ENCODE measurements at regions not wholly inside any gene's neighbourhood (a gene's known extent, or its start where the extent isn't known, plus 50 kb on each side); places are given as distances from the start of the nearest gene placed in this dataset.

DNA sequence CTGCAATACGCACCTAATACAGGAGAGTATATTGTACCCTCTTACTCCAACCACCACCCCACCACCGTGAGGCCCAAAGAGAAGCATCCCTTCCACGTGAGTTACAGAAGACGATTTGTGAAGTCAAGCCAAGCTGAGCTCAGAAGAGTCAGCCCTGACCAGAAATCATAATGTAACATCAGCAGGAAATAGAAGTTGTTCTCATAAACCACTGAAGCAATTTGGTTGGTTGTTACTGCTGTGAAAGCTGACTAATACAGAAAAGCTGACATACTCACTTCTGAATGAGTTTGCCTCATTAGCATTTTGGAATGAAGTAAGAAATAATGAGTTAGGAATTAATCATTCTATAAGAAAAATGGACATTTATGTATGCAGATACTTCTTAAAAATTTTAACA is 749.4 kb upstream of the SLC10A2 start:
- DNase-seq (no peak), ATAC-seq (no peak)
- Mint-ChIP-seq H3K4me1 (no peaks in the 10 kb centered on the region), H3K4me3 (no peak overlapping the region), H3K36me3 (no peaks in the 10 kb centered on the region), H3K9me3 (peaks cover 0 to 30% (median 7%) of the 10 kb centered on the region in 9 donors), H3K27me3 (no peaks in the 10 kb centered on the region), H3K27ac (no peak overlapping the region)
- POLR2A ChIA-PET: no interaction called here

DNA sequence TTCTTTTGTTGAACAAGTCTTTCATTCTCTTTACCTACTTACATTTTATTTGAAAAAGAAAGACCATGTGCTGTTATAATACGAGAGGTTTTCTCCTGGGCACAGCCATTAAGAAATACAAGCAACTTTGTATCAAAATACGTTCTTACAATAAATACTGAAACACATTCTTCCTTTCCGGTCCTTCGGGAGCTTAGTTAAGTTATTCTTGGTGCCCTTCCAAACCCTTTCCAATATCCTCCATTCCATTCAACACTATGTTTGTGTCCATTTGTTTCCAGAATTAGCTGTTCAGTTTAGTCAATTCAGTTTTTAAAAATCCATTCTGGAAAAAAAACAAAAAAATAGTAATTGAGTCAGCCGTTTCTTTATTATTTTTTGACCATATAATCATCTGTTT is 746.8 kb upstream of the SLC10A2 start:
- H3K27ac Mint-ChIP-seq: no peak overlapping the region
- no peak overlapping the region for H3K4me3 Mint-ChIP-seq
- ATAC-seq: no peak
- H3K4me1 Mint-ChIP-seq: no peaks in the 10 kb centered on the region
- no peaks in the 10 kb centered on the region for H3K27me3 Mint-ChIP-seq
- POLR2A ChIA-PET: no interaction called here
- peaks cover 0 to 8% (median 6%) of the 10 kb centered on the region in 9 donors for H3K9me3 Mint-ChIP-seq
- DNase-seq: no peak
- H3K36me3 Mint-ChIP-seq: no peaks in the 10 kb centered on the region

DNA sequence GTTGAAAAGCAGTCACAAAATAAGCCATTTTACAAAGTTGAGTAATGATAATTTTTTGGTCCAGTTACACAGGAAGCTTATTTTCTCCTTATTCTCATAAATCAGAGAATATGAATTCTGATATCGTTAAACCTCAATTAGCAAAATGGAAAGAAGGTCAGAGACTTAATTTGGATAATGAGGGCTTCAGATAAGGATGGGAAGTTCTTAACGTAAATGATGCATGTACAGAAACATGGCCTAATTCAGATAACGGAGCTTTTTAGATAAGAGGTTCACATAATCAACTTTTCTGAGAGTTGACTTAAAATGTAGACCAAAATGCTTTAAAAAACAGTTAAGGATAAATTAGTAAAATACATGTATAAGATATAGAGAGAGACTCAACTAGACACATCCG is 746.3 kb upstream of the SLC10A2 start:
- H3K27me3 Mint-ChIP-seq: no peaks in the 10 kb centered on the region

DNA sequence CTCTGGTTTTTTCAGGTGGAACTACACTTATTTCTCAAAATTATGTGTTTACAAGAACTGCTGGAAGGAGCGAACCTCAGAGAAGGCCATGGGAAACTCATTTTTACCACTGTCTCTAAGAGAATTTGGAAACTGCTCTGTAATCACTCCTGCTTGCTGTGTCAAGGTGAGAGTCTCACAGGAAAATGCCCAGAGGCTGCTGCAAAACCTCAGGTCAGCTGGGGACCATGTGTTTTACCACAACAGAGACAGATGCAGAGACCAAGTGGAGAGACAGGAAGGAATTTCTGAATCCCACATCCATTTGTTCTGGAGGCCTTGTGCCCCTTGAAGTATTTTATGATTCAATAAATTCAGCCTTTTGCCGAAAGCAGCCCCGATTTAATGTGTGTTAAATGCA is 743.8 kb upstream of the SLC10A2 start:
- H3K4me1 Mint-ChIP-seq: no peaks in the 10 kb centered on the region
- POLR2A ChIA-PET: no interaction called here
- no peaks in the 10 kb centered on the region for H3K27me3 Mint-ChIP-seq
- ATAC-seq (no peak), DNase-seq (no peak)
- H3K27ac Mint-ChIP-seq: no peak overlapping the region
- no peak overlapping the region for H3K4me3 Mint-ChIP-seq
- peaks cover 0 to 8% (median 2%) of the 10 kb centered on the region in 9 donors for H3K9me3 Mint-ChIP-seq
- no peaks in the 10 kb centered on the region for H3K36me3 Mint-ChIP-seq

More for the DNA sequence above, 746.3 kb upstream of the SLC10A2 start:
- no peak overlapping the region for H3K4me3 Mint-ChIP-seq
- DNase-seq (no peak), ATAC-seq (no peak)
- H3K36me3 Mint-ChIP-seq: no peaks in the 10 kb centered on the region
- no peak overlapping the region for H3K27ac Mint-ChIP-seq
- H3K9me3 Mint-ChIP-seq: peaks cover 0 to 8% (median 6%) of the 10 kb centered on the region in 9 donors
- no peaks in the 10 kb centered on the region for H3K4me1 Mint-ChIP-seq
- POLR2A ChIA-PET: no interaction called here

DNA sequence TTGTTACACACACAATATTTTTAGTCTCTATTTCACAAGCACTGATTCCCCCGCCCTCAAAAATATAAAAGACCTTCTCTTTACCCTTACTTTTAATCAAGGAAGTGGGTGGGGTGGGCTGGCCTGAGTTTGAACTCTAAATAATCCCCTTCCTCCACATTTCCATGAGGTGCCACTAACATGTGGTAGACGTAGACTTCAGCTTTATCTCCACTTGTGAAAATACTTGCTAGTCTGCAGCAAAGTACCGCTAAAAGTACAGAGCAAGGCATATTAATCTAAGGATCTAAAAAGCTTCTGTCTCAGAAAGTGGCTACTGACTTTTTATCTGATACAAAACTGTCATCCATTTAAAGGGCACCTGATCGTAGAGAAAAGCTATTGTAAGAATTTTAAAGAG is 739.6 kb upstream of the SLC10A2 start:
- no peaks in the 10 kb centered on the region for H3K36me3 Mint-ChIP-seq
- H3K4me1 Mint-ChIP-seq: no peaks in the 10 kb centered on the region
- ATAC-seq: no peak
- H3K4me3 Mint-ChIP-seq: no peak overlapping the region
- no peaks in the 10 kb centered on the region for H3K27me3 Mint-ChIP-seq
- POLR2A ChIA-PET: no interaction called here
- no peak overlapping the region for H3K27ac Mint-ChIP-seq
- no peak for DNase-seq
- peaks cover 0 to 2% (median 0%) of the 10 kb centered on the region in 9 donors for H3K9me3 Mint-ChIP-seq

DNA sequence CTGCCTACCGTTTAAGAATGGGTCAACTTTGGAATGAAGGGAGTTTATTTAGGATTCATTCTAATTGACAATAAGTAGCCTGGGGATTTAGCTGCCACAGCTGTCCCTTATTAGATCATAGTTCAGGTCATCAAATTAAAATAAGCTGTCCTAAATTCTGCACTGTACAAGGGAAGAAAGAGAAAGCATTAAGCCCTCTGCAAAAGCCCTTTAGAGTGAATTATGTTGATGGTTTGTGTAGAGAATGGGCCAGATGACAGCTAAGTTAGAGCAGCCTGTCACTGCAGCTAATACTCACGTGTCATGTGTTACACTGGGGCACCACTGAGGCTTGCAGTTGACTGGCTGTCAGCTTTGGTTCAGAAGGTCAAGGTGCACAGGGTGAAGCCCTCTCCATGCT is 737.1 kb upstream of the SLC10A2 start:
- no peak for ATAC-seq
- Mint-ChIP-seq H3K27me3 (no peaks in the 10 kb centered on the region), H3K4me3 (no peak overlapping the region), H3K4me1 (no peaks in the 10 kb centered on the region), H3K36me3 (no peaks in the 10 kb centered on the region), H3K9me3 (peaks cover 0 to 2% (median 0%) of the 10 kb centered on the region in 9 donors), H3K27ac (no peak overlapping the region)
- POLR2A ChIA-PET: no interaction called here
- DNase-seq: no peak

DNA sequence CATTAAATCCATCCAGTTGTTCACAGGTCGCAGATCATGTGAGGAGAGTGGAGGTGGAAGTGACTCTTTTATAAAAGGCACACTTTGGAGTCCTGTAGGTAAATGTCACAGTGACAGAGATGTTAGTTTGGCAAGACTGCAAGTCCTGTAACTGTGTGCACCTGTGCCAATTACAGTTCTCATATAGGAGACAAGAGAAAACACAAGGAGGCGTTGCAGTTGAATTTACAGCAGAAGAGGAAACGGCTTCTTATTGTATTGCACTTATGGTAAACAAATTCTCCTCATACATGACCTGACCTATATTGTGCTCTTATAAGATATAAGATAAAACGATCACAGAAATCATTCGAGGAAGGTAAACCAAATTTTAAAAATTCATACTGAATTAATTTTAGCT is 732.8 kb upstream of the SLC10A2 start:
- no peak for DNase-seq
- Mint-ChIP-seq H3K27ac (no peak overlapping the region), H3K9me3 (peaks cover 0 to 11% (median 0%) of the 10 kb centered on the region in 9 donors)

DNA sequence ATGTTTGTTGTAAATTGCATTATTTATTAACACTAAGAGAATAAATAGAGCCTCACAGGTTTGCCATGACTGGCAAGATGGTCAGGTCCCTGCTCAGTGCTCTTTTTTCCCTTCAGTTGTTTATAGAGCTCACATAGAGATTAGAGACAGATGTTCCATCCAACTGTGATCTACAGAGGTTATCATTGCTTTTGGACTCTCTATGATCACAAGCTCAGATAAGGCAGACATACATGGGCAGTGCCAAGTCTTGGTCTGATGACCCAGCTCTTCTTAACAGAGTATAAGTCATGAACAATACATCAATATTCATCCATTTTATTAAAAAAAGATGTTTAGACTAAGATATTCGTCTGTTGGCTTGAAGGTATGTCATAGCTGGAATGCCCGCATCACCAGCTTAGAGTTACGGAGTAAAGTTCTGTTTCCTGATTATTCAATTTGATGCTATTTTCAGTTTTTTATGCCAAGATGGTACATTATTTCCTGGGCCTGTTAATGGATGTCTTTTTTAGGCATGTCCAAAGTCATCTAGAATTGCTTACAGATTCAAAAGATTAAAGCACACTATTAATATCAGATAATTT is 729.8 kb upstream of the SLC10A2 start:
- H3K27me3 Mint-ChIP-seq: peaks cover 0 to 4% (median 0%) of the 10 kb centered on the region in 5 donors
- DNase-seq (no peak), ATAC-seq (no peak)
- H3K9me3 Mint-ChIP-seq: peaks cover 0 to 11% (median 0%) of the 10 kb centered on the region in 9 donors
- POLR2A ChIA-PET: no interaction called here
- no peak overlapping the region for H3K4me3 Mint-ChIP-seq
- H3K27ac Mint-ChIP-seq: no peak overlapping the region
- H3K36me3 Mint-ChIP-seq: no peaks in the 10 kb centered on the region
- H3K4me1 Mint-ChIP-seq: no peaks in the 10 kb centered on the region

More for the DNA sequence above, 732.8 kb upstream of the SLC10A2 start:
- Mint-ChIP-seq H3K36me3 (no peaks in the 10 kb centered on the region), H3K4me3 (no peak overlapping the region), H3K27me3 (no peaks in the 10 kb centered on the region), H3K4me1 (no peaks in the 10 kb centered on the region)
- POLR2A ChIA-PET: no interaction called here
- ATAC-seq: no peak

DNA sequence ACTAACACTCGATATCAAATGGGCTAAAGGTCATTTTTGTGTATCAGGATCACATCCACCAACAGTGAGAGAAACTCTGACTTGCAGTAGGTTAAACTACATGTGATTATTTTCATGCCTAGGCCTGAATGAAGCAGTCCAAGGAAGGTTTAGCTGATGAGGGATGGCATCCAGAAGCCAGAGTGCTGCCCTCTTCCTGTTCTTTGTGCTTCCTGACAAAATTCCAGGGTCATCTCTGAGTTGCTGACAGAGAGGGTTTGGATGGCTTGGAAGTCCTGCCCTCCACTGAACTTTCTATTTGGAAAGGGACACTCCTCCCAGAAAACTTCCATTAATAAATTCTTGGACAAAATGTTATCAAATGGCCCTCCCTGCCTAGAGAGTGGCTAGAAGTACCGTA is 728.3 kb upstream of the SLC10A2 start:
- H3K9me3 Mint-ChIP-seq: peaks cover 0 to 11% (median 0%) of the 10 kb centered on the region in 9 donors
- no peak for ATAC-seq
- H3K4me3 Mint-ChIP-seq: no peak overlapping the region
- peaks cover 0 to 4% (median 0%) of the 10 kb centered on the region in 5 donors for H3K27me3 Mint-ChIP-seq
- no peaks in the 10 kb centered on the region for H3K36me3 Mint-ChIP-seq
- H3K4me1 Mint-ChIP-seq: no peaks in the 10 kb centered on the region
- DNase-seq: no peak
- POLR2A ChIA-PET: interaction anchor here (0.5 kb wide), 1 partner anchor 339 kb away, joined by 4 read pairs; no protein-coding TSS in a partner anchor
- H3K27ac Mint-ChIP-seq: no peak overlapping the region

DNA sequence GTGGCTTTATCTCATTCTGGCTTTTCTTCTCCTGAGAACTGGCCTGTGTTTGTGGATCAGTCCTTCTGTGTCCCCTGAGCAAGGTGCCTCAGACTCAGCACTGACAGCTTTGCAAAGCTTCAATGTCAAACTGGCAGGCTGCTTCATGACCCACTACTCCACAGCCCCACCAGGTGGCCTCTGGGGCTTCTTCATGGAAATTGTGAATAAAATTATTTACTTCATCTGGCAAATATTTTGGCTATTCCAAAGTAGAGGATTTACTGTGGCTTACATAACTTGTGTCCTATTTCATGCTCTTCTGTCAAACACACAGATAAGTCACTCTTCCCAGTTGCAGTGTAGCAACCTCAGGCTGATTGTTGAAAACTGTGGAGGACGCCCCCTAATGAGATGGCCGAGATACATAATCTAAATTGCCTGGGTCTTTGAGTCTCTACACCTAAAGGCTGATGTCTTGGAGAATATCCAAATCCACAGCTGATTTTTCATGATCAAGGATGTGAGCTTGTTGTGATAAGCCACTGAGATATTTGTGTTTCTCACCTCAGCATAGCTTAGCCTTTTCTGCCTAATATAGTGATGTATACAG is 721.9 kb upstream of the SLC10A2 start:
- POLR2A ChIA-PET: no interaction called here
- DNase-seq (no peak), ATAC-seq (no peak)
- H3K9me3 Mint-ChIP-seq: peaks cover 0 to 9% (median 0%) of the 10 kb centered on the region in 9 donors
- no peaks in the 10 kb centered on the region for H3K4me1 Mint-ChIP-seq
- no peaks in the 10 kb centered on the region for H3K36me3 Mint-ChIP-seq
- no peak overlapping the region for H3K4me3 Mint-ChIP-seq
- peaks cover 0 to 4% (median 0%) of the 10 kb centered on the region in 5 donors for H3K27me3 Mint-ChIP-seq
- no peak overlapping the region for H3K27ac Mint-ChIP-seq

DNA sequence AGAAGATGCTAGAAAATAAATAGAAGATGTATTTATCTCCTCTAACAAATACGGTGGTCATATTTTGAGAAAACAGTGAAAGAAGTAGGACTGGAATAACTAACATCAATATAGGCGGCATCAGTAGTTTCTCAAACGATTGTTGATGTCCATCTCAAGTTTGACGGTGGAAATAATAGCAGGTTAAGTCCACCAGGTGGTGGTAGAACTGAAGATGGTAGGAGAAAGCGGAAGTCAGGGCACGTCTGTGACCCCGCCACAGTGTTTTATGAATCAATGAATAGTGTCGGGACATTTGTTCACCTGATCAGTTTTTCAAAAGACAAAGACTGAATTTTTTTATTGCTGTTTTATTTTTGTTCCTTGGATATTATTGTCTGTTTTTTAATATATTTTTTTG is 706.4 kb upstream of the SLC10A2 start:
- Mint-ChIP-seq H3K27ac (no peak overlapping the region), H3K27me3 (no peaks in the 10 kb centered on the region), H3K4me3 (no peak overlapping the region), H3K4me1 (peaks cover 0 to 1% (median 0%) of the 10 kb centered on the region in 4 donors), H3K36me3 (no peaks in the 10 kb centered on the region), H3K9me3 (peaks cover 0 to 11% (median 3%) of the 10 kb centered on the region in 9 donors)
- ATAC-seq: no peak
- POLR2A ChIA-PET: no interaction called here
- no peak for DNase-seq

DNA sequence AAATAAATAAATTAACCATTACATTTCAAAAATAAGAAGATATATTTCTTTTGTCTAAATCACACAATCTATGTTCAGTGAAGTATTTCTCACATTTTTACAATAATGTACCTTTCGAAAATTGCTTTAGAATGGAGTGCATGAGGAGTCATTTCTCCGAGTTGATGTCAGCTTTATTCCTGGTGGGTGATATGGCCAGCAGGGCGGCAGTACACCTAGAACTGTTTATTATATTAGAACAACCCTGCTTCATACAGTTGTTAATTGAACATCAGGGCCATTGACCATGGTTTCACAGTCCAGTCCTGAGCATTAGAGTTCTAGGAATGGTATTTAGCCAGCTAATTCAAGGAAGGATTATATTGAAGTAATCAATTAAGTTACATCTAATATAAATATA is 696.3 kb upstream of the SLC10A2 start:
- no peak for DNase-seq
- no peak for ATAC-seq
- POLR2A ChIA-PET: no interaction called here
- Mint-ChIP-seq H3K27me3 (no peaks in the 10 kb centered on the region), H3K36me3 (no peaks in the 10 kb centered on the region), H3K4me3 (no peak overlapping the region), H3K4me1 (no peaks in the 10 kb centered on the region), H3K27ac (no peak overlapping the region), H3K9me3 (peaks cover 0 to 15% (median 4%) of the 10 kb centered on the region in 9 donors)

DNA sequence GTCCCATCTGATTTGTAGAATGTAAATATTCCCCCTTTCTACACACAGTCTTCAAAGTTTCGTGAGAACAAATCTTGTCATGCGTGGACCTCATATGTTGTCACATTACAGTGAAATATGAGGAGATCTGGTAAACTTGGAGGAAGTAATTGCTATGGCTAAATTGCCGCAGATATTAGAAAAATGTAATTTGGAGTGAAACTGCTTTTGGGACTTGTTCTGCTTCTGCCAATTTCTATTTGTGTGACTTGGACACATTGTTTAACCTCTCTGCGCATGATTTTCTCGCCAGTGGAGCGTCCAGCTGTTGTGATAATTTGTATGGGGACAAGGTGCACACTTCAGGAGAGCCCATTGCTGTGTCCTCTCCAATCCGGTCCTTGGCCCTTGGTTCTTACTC is 693.1 kb upstream of the SLC10A2 start:
- Mint-ChIP-seq H3K4me1 (no peaks in the 10 kb centered on the region), H3K27me3 (no peaks in the 10 kb centered on the region), H3K9me3 (peaks cover 0 to 10% (median 4%) of the 10 kb centered on the region in 9 donors), H3K36me3 (no peaks in the 10 kb centered on the region), H3K4me3 (no peak overlapping the region), H3K27ac (no peak overlapping the region)
- POLR2A ChIA-PET: no interaction called here
- ATAC-seq: no peak
- DNase-seq: no peak

DNA sequence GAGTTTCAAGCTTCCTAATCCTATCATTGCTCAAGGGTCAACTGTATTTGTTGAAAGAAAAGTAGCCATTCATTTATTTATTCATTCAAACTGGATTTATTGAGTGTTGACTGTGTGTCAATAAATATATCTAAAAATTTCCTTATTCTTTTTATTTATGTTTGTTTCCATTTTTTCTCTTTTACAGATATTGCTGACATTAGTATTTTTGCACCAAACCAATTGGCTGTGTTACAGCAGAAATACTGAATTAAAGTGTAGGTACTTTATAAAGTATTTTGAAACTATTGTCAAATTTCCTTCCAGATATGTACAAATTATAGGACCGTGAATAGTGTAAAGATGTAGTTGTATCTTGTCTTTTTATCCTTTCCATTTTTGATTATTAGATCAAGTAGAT is 692.0 kb upstream of the SLC10A2 start:
- no peak for ATAC-seq
- POLR2A ChIA-PET: no interaction called here
- no peaks in the 10 kb centered on the region for H3K27me3 Mint-ChIP-seq
- H3K4me1 Mint-ChIP-seq: no peaks in the 10 kb centered on the region
- H3K4me3 Mint-ChIP-seq: no peak overlapping the region
- no peak overlapping the region for H3K27ac Mint-ChIP-seq
- no peaks in the 10 kb centered on the region for H3K36me3 Mint-ChIP-seq
- peaks cover 0 to 10% (median 4%) of the 10 kb centered on the region in 9 donors for H3K9me3 Mint-ChIP-seq
- no peak for DNase-seq

All from naive thymus-derived CD8-positive, alpha-beta T cell (primary cell).